Stomach (tissue), 8 donors: ENCODE measurements at regions not wholly inside any gene's neighbourhood (a gene's known extent, or its start where the extent isn't known, plus 50 kb on each side); places are given as distances from the start of the nearest gene placed in this dataset.
A peak's percentile ranks its signal among the peaks of the same experiment; 100 is the strongest.

ENCODE experiments used
- DNase-seq, 2 donors: peaks; one replicate each; pipeline versions ENCODE4 v3.0.0 to v3.0.0-alpha.2; 2013 to 2019
- H3K27ac ChIP-seq, 5 donors: fragments of 200-600 bp in 4 of 5; sonication (generic) in 4 of 5; one replicate each; pipeline ENCODE4 v1.5.1; 2013 to 2019; ENCODE audit warnings: mild to moderate bottlenecking in 1 of 5, moderate library complexity in 1 of 5
- H3K27me3 ChIP-seq, 3 donors: fragments of 200-600 bp; sonication (generic); one replicate each; pipeline ENCODE4 v1.5.1; 2017 to 2019; ENCODE audit warnings: mixed run types in 1 of 3
- H3K36me3 ChIP-seq, 4 donors: fragments of 200-600 bp; sonication (generic); 1 replicate in 3 of 4; 2 replicates in 1 of 4; pipeline ENCODE4 v1.5.1; 2016 to 2019
- H3K4me1 ChIP-seq, 4 donors: fragments of 200-600 bp; sonication (generic); one replicate each; pipeline ENCODE4 v1.5.1; 2016 to 2019
- H3K4me3 ChIP-seq, 4 donors: fragments of 200-600 bp; sonication (generic) in 3 of 4; one replicate each; pipeline ENCODE4 v1.5.1; 2016 to 2019; ENCODE audit warnings: mild to moderate bottlenecking in 1 of 4
- H3K9me3 ChIP-seq, 4 donors: fragments of 200-600 bp; sonication (generic); one replicate each; pipeline ENCODE4 v1.5.1; 2016 to 2019
- CTCF ChIP-seq, 7 experiments: fragments of 450-650 bp in 4 of 7; fragments of 200-600 bp in 3 of 7; sonication (generic) in 3 of 7; IDR thresholded peaks; one replicate each; pipeline ENCODE4 v1.5.1; 2016 to 2019; ENCODE audit warnings: antibody characterized with exemption in 7 of 7, control low read depth in 2 of 7, mild to moderate bottlenecking in 1 of 7
- EP300 ChIP-seq: sonication (generic); formaldehyde crosslinking; IDR thresholded peaks from one replicate; pipeline ENCODE4 v1.6.1; 2017; ENCODE audit warnings: antibody characterized with exemption
- POLR2A ChIP-seq, 4 donors: fragments of 450-650 bp; IDR thresholded peaks; one replicate each; pipeline ENCODE4 v1.6.1; 2016; ENCODE audit warnings: antibody characterized with exemption in 4 of 4, control low read depth in 2 of 4, mild to moderate bottlenecking in 1 of 4, moderate library complexity in 1 of 4
- POLR2AphosphoS5 ChIP-seq, 3 donors: sonication (generic); formaldehyde crosslinking; IDR thresholded peaks; one replicate each; pipeline ENCODE4 v1.6.1; 2016; ENCODE audit warnings: antibody characterized with exemption in 3 of 3
- WGBS, 5 donors: extraction: QIAGEN DNeasy Blood & Tissue Kit in 3 of 5; methylation state at CpG; one replicate each; pipeline versions ENCODE4 v1.1.5 to v1.1.7; 2013 to 2018; 5-methylcytosine and 5-hydroxymethylcytosine counted together
- intact Hi-C: fragments of 100-400 bp; cut with DNase I; formaldehyde crosslinking; loops from one replicate; pipeline ENCODE4 v1.15.1; 2023; ENCODE audit warnings: low total_unique reads
- donor health status: healthy with polysubstance abuse.
- donor health status: Bipolar disorder and iron deficiency.
- donor health status: healthy.

GRCh38 chr16:54821731-54822130, 108.9 kb upstream of the IRX5 start:
- intact Hi-C loops, result no loop called here
- H3K4me1 ChIP-seq, result no peaks in the 10 kb centered on the region
- H3K27me3 ChIP-seq, result peaks cover 0 to 13% (median 0%) of the 10 kb centered on the region in 3 donors
- TF ChIP-seq EP300, result no peak
- no peak for TF ChIP-seq CTCF (IDR thresholded peaks at IDR 0.05)
- no peak for TF ChIP-seq POLR2AphosphoS5 (IDR thresholded peaks at IDR 0.05)
- TF ChIP-seq POLR2A (IDR thresholded peaks at IDR 0.05), result no peak
- H3K4me3 ChIP-seq, result no peak overlapping the region
- 78 to 84% (median 80%) methylated on average over 2 of the region's 2 CpGs for WGBS, 5 donors
- H3K27ac ChIP-seq, result no peak overlapping the region
- H3K36me3 ChIP-seq, result no peaks in the 10 kb centered on the region
- no peaks in the 10 kb centered on the region for H3K9me3 ChIP-seq
- no peak for DNase-seq

GRCh38 chr16:54817940-54818574, 112.6 kb upstream of the IRX5 start:
- H3K36me3 ChIP-seq, result no peaks in the 10 kb centered on the region
- no peaks in the 10 kb centered on the region for H3K4me1 ChIP-seq
- 67 to 75% (median 71%) methylated on average over 17 of the region's 17 CpGs for WGBS, 5 donors
- H3K4me3 ChIP-seq, result no peak overlapping the region
- DNase-seq, result no peak
- intact Hi-C loops, result no loop called here
- H3K9me3 ChIP-seq, result no peaks in the 10 kb centered on the region
- no peak for TF ChIP-seq EP300
- TF ChIP-seq POLR2A (IDR thresholded peaks at IDR 0.05), result no peak
- TF ChIP-seq CTCF (IDR thresholded peaks at IDR 0.05), result no peak
- TF ChIP-seq POLR2AphosphoS5 (IDR thresholded peaks at IDR 0.05), result no peak
- peaks cover 0 to 19% (median 0%) of the 10 kb centered on the region in 3 donors for H3K27me3 ChIP-seq
- H3K27ac ChIP-seq, result no peak overlapping the region

GRCh38 chr16:54817432-54817831, 113.2 kb upstream of the IRX5 start:
- intact Hi-C loops, result no loop called here
- no peak overlapping the region for H3K4me3 ChIP-seq
- no peaks in the 10 kb centered on the region for H3K36me3 ChIP-seq
- H3K4me1 ChIP-seq, result no peaks in the 10 kb centered on the region
- peaks cover 0 to 19% (median 0%) of the 10 kb centered on the region in 3 donors for H3K27me3 ChIP-seq
- H3K9me3 ChIP-seq, result no peaks in the 10 kb centered on the region
- DNase-seq, result peak; percentile 40 to 41
- TF ChIP-seq CTCF (IDR thresholded peaks at IDR 0.05) (peak in 5 of 7 experiments; percentile 13 to 53 (median 29)), POLR2AphosphoS5 (IDR thresholded peaks at IDR 0.05) (no peak)
- 26 to 53% (median 45%) methylated on average over 10 of the region's 10 CpGs for WGBS, 5 donors
- no peak overlapping the region for H3K27ac ChIP-seq

GRCh38 chr16:54816471-54816870, 114.2 kb upstream of the IRX5 start:
- Histone ChIP-seq H3K4me1 (no peaks in the 10 kb centered on the region), H3K27me3 (peaks cover 0 to 19% (median 0%) of the 10 kb centered on the region in 3 donors), H3K9me3 (no peaks in the 10 kb centered on the region), H3K36me3 (no peaks in the 10 kb centered on the region), H3K4me3 (no peak overlapping the region), H3K27ac (no peak overlapping the region)
- DNase-seq, result no peak
- TF ChIP-seq POLR2AphosphoS5 (IDR thresholded peaks at IDR 0.05) (no peak), EP300 (no peak), POLR2A (IDR thresholded peaks at IDR 0.05) (no peak), CTCF (IDR thresholded peaks at IDR 0.05) (no peak)
- intact Hi-C loops, result no loop called here
- WGBS, 5 donors, result 39 to 79% (median 68%) methylated on average over 3 of the region's 3 CpGs
